K562 (cell line): ENCODE measurements at regions not wholly inside any gene's neighbourhood (a gene's known extent, or its start where the extent isn't known, plus 50 kb on each side); places are given as distances from the start of the nearest gene placed in this dataset.

Experiments
- ATAC-seq: fragments of 200-7000 bp; cut with Tn5 transposase; 3 replicates; pipeline ENCODE4 v1.9.1; 2020; ENCODE audit warnings: moderate library complexity
- BruUV-seq: library from RNA; stranded (reverse); fragments of 400-500 nt; replicated peaks from 2 replicates; lab custom pipeline; 2021; lab: Mats Ljungman, UMichigan
- CTCF ChIA-PET: fragments of 300-600 bp; formaldehyde crosslinking; extraction: SDS; loops from one replicate; lab custom pipeline; 2021; ENCODE audit warnings: low intra/inter-chr PET ratio; lab: Yijun Ruan, JAX
- POLR2A ChIA-PET: fragments of 300-600, 350-650 bp; sonication (Branson Sonifier 250); formaldehyde crosslinking; extraction: SDS; loops from one replicate; lab custom pipeline; 2021; ENCODE audit warnings: antibody characterized with exemption, inconsistent platforms; lab: Yijun Ruan, JAX
- DNase-seq, 4 experiments: peaks; one replicate each; pipeline versions ENCODE4 v3.0.0 to v3.0.0-alpha.2; 2011 to 2018; ENCODE audit warnings: low spot score in 3 of 4, mixed read lengths in 3 of 4; ENCODE audit errors: extremely low read depth in 1 of 4
- FAIRE-seq: peaks from 2 replicates; lab custom pipeline; 2011; peaks lifted over from hg19 to GRCh38; lab: Jason Lieb, UNC
- H2AFZ ChIP-seq: 2 replicates; pipeline ENCODE4 v1.6.0; 2011; ENCODE audit warnings: low read depth, low read length, control low read depth, inconsistent platforms
- H3K27ac ChIP-seq: fragments of 200-600 bp; 3 replicates; pipeline ENCODE4 v1.8.0; 2011; ENCODE audit warnings: low read depth, mild to moderate bottlenecking, control low read depth, inconsistent platforms, low read length, moderate library complexity, mixed read lengths; ENCODE audit errors: extremely low read depth
- H3K27me3 ChIP-seq, 2 experiments: fragments of 300-600 bp in 1 of 2; 2 replicates in 1 of 2; 3 replicates in 1 of 2; pipeline versions ENCODE4 v1.6.0 to v1.8.0; 2011; ENCODE audit warnings: inconsistent platforms in 2 of 2, low read length in 2 of 2, mild to moderate bottlenecking in 1 of 2, mixed read lengths in 1 of 2, moderate library complexity in 1 of 2; ENCODE audit not compliant: control insufficient read depth in 2 of 2, insufficient read depth in 2 of 2
- H3K36me3 ChIP-seq: fragments of 300-600 bp; 3 replicates; pipeline ENCODE4 v1.8.0; 2011; ENCODE audit warnings: mild to moderate bottlenecking, low read length, inconsistent platforms; ENCODE audit not compliant: control insufficient read depth, insufficient read depth
- H3K4me1 ChIP-seq, 2 experiments: fragments of 200-600 bp in 1 of 2; replicated peaks in 1 of 2; 2 replicates in 1 of 2; 3 replicates in 1 of 2; pipeline versions ENCODE4 v1.5.1 to v1.8.0; 2011; ENCODE audit warnings: inconsistent platforms in 2 of 2, low read length in 2 of 2, mild to moderate bottlenecking in 1 of 2, mixed read lengths in 1 of 2, moderate library complexity in 1 of 2; ENCODE audit not compliant: control insufficient read depth in 2 of 2, insufficient read depth in 2 of 2
- H3K4me2 ChIP-seq: 2 replicates; pipeline ENCODE4 v1.6.1; 2011; ENCODE audit warnings: low read length, control low read depth, inconsistent platforms, mixed read lengths; ENCODE audit not compliant: insufficient read depth
- H3K4me3 ChIP-seq: fragments of 200-600 bp; sonication (generic), shearing (Covaris generic); 2 replicates; pipeline ENCODE4 v1.5.1; 2016; ENCODE audit warnings: control low read depth, inconsistent platforms
- H3K79me2 ChIP-seq: fragments of 200-600 bp; 3 replicates; pipeline ENCODE4 v1.8.0; 2011; ENCODE audit warnings: low read length, inconsistent platforms; ENCODE audit not compliant: control insufficient read depth, insufficient read depth
- H3K9ac ChIP-seq, 2 experiments: 2 replicates each; pipeline versions ENCODE4 v1.6.0 to v1.6.1; 2011; ENCODE audit warnings: low read depth in 2 of 2, low read length in 2 of 2, control low read depth in 1 of 2, inconsistent platforms in 1 of 2, mild to moderate bottlenecking in 1 of 2, mixed read lengths in 1 of 2; ENCODE audit not compliant: insufficient read depth in 1 of 2
- H3K9me1 ChIP-seq: one replicate; pipeline ENCODE4 v1.6.0; 2011; ENCODE audit warnings: inconsistent platforms, mild to moderate bottlenecking, low read length, moderate library complexity; ENCODE audit not compliant: control insufficient read depth, insufficient read depth
- H3K9me3 ChIP-seq: replicated peaks from 2 replicates; pipeline ENCODE4 v1.5.1; 2011; ENCODE audit warnings: low read depth, low read length, inconsistent platforms; ENCODE audit not compliant: control insufficient read depth, insufficient read depth
- H4K20me1 ChIP-seq: replicated peaks from 2 replicates; pipeline ENCODE4 v1.6.1; 2011; ENCODE audit warnings: low read length, inconsistent platforms, mixed read lengths; ENCODE audit not compliant: control insufficient read depth, insufficient read depth
- BRD9 ChIP-seq: fragments of 450-650 bp; IDR thresholded peaks from 2 replicates; pipeline ENCODE4 v1.6.1; 2018; ENCODE audit warnings: low read depth; ENCODE audit not compliant: partially characterized antibody
- CSDE1 ChIP-seq, 2 experiments: fragments of 450-650 bp; IDR thresholded peaks; 2 replicates each; pipeline ENCODE4 v1.6.1; 2016; ENCODE audit warnings: mild to moderate bottlenecking in 1 of 2
- EZH2 ChIP-seq: IDR thresholded peaks from 2 replicates; pipeline ENCODE4 v1.6.1; 2012; ENCODE audit warnings: low read depth, mild to moderate bottlenecking, inconsistent platforms, low read length, borderline replicate concordance
- HNRNPH1 ChIP-seq: fragments of 200-400 bp; formaldehyde crosslinking; optimal IDR thresholded peaks from 2 replicates; pipeline ENCODE3; 2017; ENCODE audit warnings: low read depth, mild to moderate bottlenecking, low read length, moderate library complexity
- KDM1A ChIP-seq, 2 experiments: fragments of 450-650 bp; IDR thresholded peaks; 2 replicates each; pipeline ENCODE4 v1.6.1; 2016; ENCODE audit warnings: mild to moderate bottlenecking in 2 of 2
- NFXL1 ChIP-seq: fragments of 450-650 bp; formaldehyde crosslinking; IDR thresholded peaks from 2 replicates; pipeline ENCODE4 v1.4.0; 2021; ENCODE audit warnings: mild to moderate bottlenecking
- RBM25 ChIP-seq: fragments of 200-400 bp; formaldehyde crosslinking; IDR thresholded peaks from 2 replicates; pipeline ENCODE4 v1.6.1; 2018; ENCODE audit warnings: low read length, low read depth, moderate library complexity; ENCODE audit not compliant: severe bottlenecking
- TCF3 ChIP-seq: sonication (generic); formaldehyde crosslinking; IDR thresholded peaks from 2 replicates; pipeline ENCODE4 v1.4.0; 2020; ENCODE audit warnings: mild to moderate bottlenecking, missing genetic modification reagents
- U2AF2 ChIP-seq: fragments of 200-400 bp; formaldehyde crosslinking; optimal IDR thresholded peaks from 2 replicates; pipeline ENCODE3; 2017; ENCODE audit warnings: low read depth, mild to moderate bottlenecking, low read length
- ZBTB7A ChIP-seq: IDR thresholded peaks from 2 replicates; pipeline ENCODE4 v1.6.1; 2011; ENCODE audit warnings: low read depth, mild to moderate bottlenecking, low read length, moderate library complexity, borderline replicate concordance; ENCODE audit not compliant: control insufficient read depth
- ZSCAN29 ChIP-seq: fragments of 450-650 bp; IDR thresholded peaks from 2 replicates; pipeline ENCODE4 v1.6.1; 2017
- WGBS: fragments of 100-300 bp; shearing (Covaris generic); methylation state at CpG from one replicate; pipeline ENCODE4 v1.1.6; 2016; ENCODE audit warnings: low coverage, mixed read lengths; ENCODE audit not compliant: insufficient coverage; ENCODE audit errors: missing lambda C conversion rate; 5-methylcytosine and 5-hydroxymethylcytosine counted together
- in situ Hi-C: fragments of 300-500 bp; cut with MboI; formaldehyde crosslinking; loops from 4 replicates; pipeline ENCODE4 v1.15.0; 2018; ENCODE audit warnings: inconsistent platforms, mixed read lengths
- intact Hi-C: fragments of 100-400 bp; cut with micrococcal nuclease; formaldehyde crosslinking; loops from 2 replicates; pipeline ENCODE4 v1.14.2; 2022
- TF ChIP-seq, protein P1 (sequence below): fragments of 450-650 bp; formaldehyde crosslinking; IDR thresholded peaks from 2 replicates; pipeline ENCODE4 v1.4.0; 2020; ENCODE audit warnings: mild to moderate bottlenecking
- TF ChIP-seq, protein P2 (sequence below), 2 experiments: IDR thresholded peaks; 2 replicates each; pipeline ENCODE4 v1.6.1; 2012; ENCODE audit warnings: improper control_type of control experiment in 2 of 2, low read depth in 2 of 2, low read length in 2 of 2, borderline replicate concordance in 1 of 2
- TF ChIP-seq, protein P3 (sequence below): sonication (generic); formaldehyde crosslinking; IDR thresholded peaks from 2 replicates; pipeline ENCODE4 v1.8.0; 2022; ENCODE audit warnings: mild to moderate bottlenecking, low read depth, missing genetic modification reagents
- TF ChIP-seq, protein P4 (sequence below), 2 experiments: fragments of 450-650 bp in 1 of 2; sonication (generic) in 1 of 2; formaldehyde crosslinking; conservative IDR thresholded peaks; 2 replicates each; pipeline versions ENCODE4 v1.4.0 to v1.8.1; 2020 to 2022; ENCODE audit warnings: mild to moderate bottlenecking in 1 of 2, missing genetic modification reagents in 1 of 2
- TF ChIP-seq, protein P5 (sequence below), 2 experiments: IDR thresholded peaks; 2 replicates each; pipeline ENCODE4 v1.6.1; 2011; ENCODE audit warnings: borderline replicate concordance in 1 of 2, control low read depth in 1 of 2, low read depth in 1 of 2, low read length in 1 of 2, mild to moderate bottlenecking in 1 of 2, mixed read lengths in 1 of 2, moderate library complexity in 1 of 2; ENCODE audit not compliant: insufficient read depth in 1 of 2, insufficient read length in 1 of 2, poor library complexity in 1 of 2, severe bottlenecking in 1 of 2; ENCODE audit errors: extremely low read depth in 1 of 2

DNA sequence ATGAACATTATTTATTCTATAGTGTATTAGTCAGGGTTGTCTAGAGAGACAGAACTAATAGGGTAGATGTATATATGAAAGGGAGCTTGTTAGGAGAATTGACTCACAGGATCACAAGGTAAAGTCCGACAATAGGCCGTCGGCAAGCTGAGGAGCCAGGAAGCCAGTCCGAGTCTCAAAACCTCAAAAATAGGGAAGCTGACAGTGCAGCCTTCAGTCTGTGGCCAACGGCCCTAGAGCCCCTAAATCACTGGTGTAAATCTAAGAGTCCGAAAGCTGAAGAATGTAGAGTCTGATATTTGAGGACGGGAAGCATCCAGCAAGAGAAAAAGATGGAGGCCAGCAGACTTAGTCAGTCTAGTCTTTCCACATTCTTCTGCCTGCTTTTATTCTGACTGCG lies 912.2 kb downstream of the FLRT2 start:
- Histone ChIP-seq H3K27me3 (no peaks in the 10 kb centered on the region), H3K79me2 (no peaks in the 10 kb centered on the region)
- CTCF ChIA-PET = no interaction called here
- no peak for TF ChIP-seq U2AF2
- TF ChIP-seq NFXL1 (CRISPR knock-in tag) = no peak
- no peak for TF ChIP-seq ZBTB7A
- TF ChIP-seq CSDE1 (IDR thresholded peaks at IDR 0.05) = no peak
- TF ChIP-seq, protein P1, sequence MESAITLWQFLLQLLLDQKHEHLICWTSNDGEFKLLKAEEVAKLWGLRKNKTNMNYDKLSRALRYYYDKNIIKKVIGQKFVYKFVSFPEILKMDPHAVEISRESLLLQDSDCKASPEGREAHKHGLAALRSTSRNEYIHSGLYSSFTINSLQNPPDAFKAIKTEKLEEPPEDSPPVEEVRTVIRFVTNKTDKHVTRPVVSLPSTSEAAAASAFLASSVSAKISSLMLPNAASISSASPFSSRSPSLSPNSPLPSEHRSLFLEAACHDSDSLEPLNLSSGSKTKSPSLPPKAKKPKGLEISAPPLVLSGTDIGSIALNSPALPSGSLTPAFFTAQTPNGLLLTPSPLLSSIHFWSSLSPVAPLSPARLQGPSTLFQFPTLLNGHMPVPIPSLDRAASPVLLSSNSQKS (CRISPR knock-in tag) = no peak
- no peak for TF ChIP-seq HNRNPH1
- TF ChIP-seq, protein P2, sequence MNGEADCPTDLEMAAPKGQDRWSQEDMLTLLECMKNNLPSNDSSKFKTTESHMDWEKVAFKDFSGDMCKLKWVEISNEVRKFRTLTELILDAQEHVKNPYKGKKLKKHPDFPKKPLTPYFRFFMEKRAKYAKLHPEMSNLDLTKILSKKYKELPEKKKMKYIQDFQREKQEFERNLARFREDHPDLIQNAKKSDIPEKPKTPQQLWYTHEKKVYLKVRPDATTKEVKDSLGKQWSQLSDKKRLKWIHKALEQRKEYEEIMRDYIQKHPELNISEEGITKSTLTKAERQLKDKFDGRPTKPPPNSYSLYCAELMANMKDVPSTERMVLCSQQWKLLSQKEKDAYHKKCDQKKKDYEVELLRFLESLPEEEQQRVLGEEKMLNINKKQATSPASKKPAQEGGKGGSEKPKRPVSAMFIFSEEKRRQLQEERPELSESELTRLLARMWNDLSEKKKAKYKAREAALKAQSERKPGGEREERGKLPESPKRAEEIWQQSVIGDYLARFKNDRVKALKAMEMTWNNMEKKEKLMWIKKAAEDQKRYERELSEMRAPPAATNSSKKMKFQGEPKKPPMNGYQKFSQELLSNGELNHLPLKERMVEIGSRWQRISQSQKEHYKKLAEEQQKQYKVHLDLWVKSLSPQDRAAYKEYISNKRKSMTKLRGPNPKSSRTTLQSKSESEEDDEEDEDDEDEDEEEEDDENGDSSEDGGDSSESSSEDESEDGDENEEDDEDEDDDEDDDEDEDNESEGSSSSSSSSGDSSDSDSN (IDR thresholded peaks at IDR 0.05; ENCODE audit: borderline replicate concordance in 1 of 2, low read depth in 2 of 2, low read length in 2 of 2) = no peak
- TF ChIP-seq, protein P3, sequence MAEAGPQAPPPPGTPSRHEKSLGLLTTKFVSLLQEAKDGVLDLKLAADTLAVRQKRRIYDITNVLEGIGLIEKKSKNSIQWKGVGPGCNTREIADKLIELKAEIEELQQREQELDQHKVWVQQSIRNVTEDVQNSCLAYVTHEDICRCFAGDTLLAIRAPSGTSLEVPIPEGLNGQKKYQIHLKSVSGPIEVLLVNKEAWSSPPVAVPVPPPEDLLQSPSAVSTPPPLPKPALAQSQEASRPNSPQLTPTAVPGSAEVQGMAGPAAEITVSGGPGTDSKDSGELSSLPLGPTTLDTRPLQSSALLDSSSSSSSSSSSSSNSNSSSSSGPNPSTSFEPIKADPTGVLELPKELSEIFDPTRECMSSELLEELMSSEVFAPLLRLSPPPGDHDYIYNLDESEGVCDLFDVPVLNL = no peak
- TF ChIP-seq, protein P4, sequence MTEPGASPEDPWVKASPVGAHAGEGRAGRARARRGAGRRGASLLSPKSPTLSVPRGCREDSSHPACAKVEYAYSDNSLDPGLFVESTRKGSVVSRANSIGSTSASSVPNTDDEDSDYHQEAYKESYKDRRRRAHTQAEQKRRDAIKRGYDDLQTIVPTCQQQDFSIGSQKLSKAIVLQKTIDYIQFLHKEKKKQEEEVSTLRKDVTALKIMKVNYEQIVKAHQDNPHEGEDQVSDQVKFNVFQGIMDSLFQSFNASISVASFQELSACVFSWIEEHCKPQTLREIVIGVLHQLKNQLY (CRISPR knock-in tag; conservative IDR thresholded peaks at IDR 0.05) = no peak
- no peak for TF ChIP-seq KDM1A (IDR thresholded peaks at IDR 0.05)
- no peak for TF ChIP-seq EZH2
- no peak for TF ChIP-seq RBM25
- no peak for TF ChIP-seq TCF3 (CRISPR knock-in tag)
- TF ChIP-seq BRD9 = no peak
- no peak for TF ChIP-seq ZSCAN29
- TF ChIP-seq, protein P5, sequence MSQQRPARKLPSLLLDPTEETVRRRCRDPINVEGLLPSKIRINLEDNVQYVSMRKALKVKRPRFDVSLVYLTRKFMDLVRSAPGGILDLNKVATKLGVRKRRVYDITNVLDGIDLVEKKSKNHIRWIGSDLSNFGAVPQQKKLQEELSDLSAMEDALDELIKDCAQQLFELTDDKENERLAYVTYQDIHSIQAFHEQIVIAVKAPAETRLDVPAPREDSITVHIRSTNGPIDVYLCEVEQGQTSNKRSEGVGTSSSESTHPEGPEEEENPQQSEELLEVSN (IDR thresholded peaks at IDR 0.05; ENCODE audit: borderline replicate concordance in 1 of 2, extremely low read depth in 1 of 2, insufficient read depth in 1 of 2, insufficient read length in 1 of 2, low read depth in 1 of 2, low read length in 1 of 2, poor library complexity in 1 of 2, severe bottlenecking in 1 of 2) = no peak
- TF ChIP-seq, all 486 proteins: peak for 0
- Histone ChIP-seq H3K9me3 (no peaks in the 10 kb centered on the region), H3K4me1 (no peaks in the 10 kb centered on the region), H3K9ac (no peak overlapping the region), H2AFZ (no peak overlapping the region), H3K36me3 (no peaks in the 10 kb centered on the region), H4K20me1 (no peaks in the 10 kb centered on the region), H3K4me3 (no peak overlapping the region), H3K9me1 (no peaks in the 10 kb centered on the region), H3K27ac (no peak overlapping the region), H3K4me2 (no peak overlapping the region)
- intact Hi-C loops (no loop called here), in situ Hi-C loops (no loop called here)
- FAIRE-seq = no peak
- POLR2A ChIA-PET = no interaction called here
- WGBS = 2% methylated on average over 8 of the region's 8 CpGs
- no TSS peak for BruUV-seq
- DNase-seq = no peak
- no peak for ATAC-seq
